MM.1S (cell line): ENCODE measurements at regions not wholly inside any gene's neighbourhood (a gene's known extent, or its start where the extent isn't known, plus 50 kb on each side); places are given as distances from the start of the nearest gene placed in this dataset.

Experiments used
- EZH2 ChIP-seq: fragments of 300-600 bp; sonication (generic); optimal IDR thresholded peaks from 2 replicates; pipeline ENCODE3; 2017; ENCODE audit warnings: low read depth, mild to moderate bottlenecking, antibody characterized with exemption, low read length, mixed read lengths
- EZH2phosphoT487 ChIP-seq: fragments of 300-600 bp; sonication (generic); IDR thresholded peaks from 2 replicates; pipeline ENCODE4 v1.6.1; 2018; ENCODE audit warnings: antibody characterized with exemption, low read length
- TF ChIP-seq, protein P1 (sequence below): fragments of 300-600 bp; sonication (generic); IDR thresholded peaks from 2 replicates; pipeline ENCODE4 v1.5.1; 2016; ENCODE audit warnings: antibody characterized with exemption, low read length, mixed read lengths

DNA sequence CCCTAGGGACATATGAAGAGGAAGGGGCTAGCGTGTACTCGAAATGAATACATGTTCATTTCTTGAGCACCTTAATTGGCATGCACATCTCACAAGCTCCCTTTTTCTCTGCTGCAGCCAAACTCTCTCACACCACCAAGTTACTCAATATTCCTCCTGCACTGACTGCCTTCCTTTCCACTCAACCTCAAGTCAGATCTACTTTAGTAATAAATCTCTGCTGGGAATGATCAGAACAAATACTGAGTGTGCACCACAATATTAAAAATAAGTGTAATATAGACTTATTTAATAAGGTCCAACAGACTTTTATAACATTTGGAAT lies 995.8 kb upstream of the WWC1 start:
- TF ChIP-seq EZH2 = no peak
- TF ChIP-seq, protein P1, sequence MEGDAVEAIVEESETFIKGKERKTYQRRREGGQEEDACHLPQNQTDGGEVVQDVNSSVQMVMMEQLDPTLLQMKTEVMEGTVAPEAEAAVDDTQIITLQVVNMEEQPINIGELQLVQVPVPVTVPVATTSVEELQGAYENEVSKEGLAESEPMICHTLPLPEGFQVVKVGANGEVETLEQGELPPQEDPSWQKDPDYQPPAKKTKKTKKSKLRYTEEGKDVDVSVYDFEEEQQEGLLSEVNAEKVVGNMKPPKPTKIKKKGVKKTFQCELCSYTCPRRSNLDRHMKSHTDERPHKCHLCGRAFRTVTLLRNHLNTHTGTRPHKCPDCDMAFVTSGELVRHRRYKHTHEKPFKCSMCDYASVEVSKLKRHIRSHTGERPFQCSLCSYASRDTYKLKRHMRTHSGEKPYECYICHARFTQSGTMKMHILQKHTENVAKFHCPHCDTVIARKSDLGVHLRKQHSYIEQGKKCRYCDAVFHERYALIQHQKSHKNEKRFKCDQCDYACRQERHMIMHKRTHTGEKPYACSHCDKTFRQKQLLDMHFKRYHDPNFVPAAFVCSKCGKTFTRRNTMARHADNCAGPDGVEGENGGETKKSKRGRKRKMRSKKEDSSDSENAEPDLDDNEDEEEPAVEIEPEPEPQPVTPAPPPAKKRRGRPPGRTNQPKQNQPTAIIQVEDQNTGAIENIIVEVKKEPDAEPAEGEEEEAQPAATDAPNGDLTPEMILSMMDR = no peak
- TF ChIP-seq EZH2phosphoT487 = no peak
